Retinal pigment epithelial cell (primary cell): ENCODE measurements at regions not wholly inside any gene's neighbourhood (a gene's known extent, or its start where the extent isn't known, plus 50 kb on each side); places are given as distances from the start of the nearest gene placed in this dataset.
"Not testable (repeated sequence)": the region's sequence is repeated elsewhere in the genome, so short reads cannot be mapped to it uniquely, and the experiment has no call there.

Source experiments
- DNase-seq: peaks from one replicate; pipeline ENCODE4 v3.0.0-alpha.2; 2010; ENCODE audit warnings: low read depth
- H3K4me3 ChIP-seq: 2 replicates; pipeline ENCODE4 v1.5.1; 2011; ENCODE audit warnings: mild to moderate bottlenecking, low read length, control low read depth, moderate library complexity
- TF ChIP-seq, protein P1 (sequence below): conservative IDR thresholded peaks from 2 replicates; pipeline ENCODE4 v1.5.1; 2011; ENCODE audit warnings: low read depth, low read length, control low read depth, inconsistent platforms

- TF ChIP-seq, protein P1, sequence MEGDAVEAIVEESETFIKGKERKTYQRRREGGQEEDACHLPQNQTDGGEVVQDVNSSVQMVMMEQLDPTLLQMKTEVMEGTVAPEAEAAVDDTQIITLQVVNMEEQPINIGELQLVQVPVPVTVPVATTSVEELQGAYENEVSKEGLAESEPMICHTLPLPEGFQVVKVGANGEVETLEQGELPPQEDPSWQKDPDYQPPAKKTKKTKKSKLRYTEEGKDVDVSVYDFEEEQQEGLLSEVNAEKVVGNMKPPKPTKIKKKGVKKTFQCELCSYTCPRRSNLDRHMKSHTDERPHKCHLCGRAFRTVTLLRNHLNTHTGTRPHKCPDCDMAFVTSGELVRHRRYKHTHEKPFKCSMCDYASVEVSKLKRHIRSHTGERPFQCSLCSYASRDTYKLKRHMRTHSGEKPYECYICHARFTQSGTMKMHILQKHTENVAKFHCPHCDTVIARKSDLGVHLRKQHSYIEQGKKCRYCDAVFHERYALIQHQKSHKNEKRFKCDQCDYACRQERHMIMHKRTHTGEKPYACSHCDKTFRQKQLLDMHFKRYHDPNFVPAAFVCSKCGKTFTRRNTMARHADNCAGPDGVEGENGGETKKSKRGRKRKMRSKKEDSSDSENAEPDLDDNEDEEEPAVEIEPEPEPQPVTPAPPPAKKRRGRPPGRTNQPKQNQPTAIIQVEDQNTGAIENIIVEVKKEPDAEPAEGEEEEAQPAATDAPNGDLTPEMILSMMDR = no peak
- DNase-seq = no peak
- H3K4me3 ChIP-seq = no peak overlapping the region
These were observed 239.5 kb upstream of the SFSWAP start for GRCh38 chr12:131471271-131471905.

DNA sequence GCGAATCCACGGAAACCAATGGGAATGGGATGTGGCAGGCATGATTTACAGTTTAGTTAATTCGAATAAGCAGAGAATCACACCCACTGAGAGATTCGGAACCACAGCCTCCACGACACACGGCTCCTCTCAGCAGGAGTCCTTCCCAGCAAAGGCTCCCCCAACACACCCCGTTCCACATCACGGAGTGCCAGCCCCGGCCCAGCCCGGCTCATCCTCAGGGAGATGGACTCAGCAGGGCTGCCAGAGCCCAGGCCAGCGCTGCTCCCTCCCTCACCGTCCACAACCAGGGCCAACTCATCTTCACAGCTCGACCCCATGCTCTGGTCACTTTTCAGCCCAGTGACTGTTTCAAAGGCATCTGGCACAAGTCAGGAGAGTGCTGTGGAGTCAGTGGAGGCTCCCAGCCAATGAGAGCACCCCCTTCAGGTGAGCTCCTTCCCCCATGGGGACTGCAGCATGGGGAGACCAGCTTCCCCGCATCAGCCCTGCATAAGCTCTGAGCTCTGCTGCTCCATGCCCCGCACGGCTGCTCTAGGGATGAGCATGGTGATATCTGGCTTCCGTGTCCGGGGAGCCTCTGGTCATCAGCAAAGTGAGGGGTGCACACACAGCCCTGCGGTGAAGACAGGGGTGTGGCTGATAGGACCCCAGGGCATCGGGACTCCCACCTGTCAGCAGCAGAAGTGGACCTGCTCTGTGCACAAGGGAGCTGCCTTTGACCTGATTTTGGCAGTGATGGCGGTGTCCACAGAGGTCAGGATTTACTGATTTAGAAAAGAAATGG lies 238.8 kb upstream of the SFSWAP start:
- no peak overlapping the region for H3K4me3 ChIP-seq
- TF ChIP-seq, protein P1 = no peak
- DNase-seq = no peak

DNA sequence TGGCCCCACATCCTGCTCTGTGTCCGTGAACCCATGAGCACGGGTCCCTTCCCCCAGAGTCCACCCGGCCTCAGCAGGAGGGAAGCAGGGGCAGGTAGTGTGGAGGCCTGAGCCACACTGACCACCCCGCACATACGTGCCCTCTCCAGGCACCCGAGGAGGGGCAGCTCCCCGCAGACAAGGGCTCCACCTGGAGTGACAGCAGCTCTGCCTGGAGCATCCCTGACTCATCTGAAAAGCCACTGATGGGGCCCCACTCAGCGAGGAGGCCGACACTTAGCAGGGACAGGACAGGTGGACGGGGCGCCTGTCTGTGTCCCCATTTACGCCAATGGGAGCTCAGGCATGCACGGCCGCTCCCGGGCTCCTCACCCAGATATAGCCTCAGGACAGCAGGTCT lies 237.6 kb upstream of the SFSWAP start:
- no peak for DNase-seq
- TF ChIP-seq, protein P1 = no peak

DNA sequence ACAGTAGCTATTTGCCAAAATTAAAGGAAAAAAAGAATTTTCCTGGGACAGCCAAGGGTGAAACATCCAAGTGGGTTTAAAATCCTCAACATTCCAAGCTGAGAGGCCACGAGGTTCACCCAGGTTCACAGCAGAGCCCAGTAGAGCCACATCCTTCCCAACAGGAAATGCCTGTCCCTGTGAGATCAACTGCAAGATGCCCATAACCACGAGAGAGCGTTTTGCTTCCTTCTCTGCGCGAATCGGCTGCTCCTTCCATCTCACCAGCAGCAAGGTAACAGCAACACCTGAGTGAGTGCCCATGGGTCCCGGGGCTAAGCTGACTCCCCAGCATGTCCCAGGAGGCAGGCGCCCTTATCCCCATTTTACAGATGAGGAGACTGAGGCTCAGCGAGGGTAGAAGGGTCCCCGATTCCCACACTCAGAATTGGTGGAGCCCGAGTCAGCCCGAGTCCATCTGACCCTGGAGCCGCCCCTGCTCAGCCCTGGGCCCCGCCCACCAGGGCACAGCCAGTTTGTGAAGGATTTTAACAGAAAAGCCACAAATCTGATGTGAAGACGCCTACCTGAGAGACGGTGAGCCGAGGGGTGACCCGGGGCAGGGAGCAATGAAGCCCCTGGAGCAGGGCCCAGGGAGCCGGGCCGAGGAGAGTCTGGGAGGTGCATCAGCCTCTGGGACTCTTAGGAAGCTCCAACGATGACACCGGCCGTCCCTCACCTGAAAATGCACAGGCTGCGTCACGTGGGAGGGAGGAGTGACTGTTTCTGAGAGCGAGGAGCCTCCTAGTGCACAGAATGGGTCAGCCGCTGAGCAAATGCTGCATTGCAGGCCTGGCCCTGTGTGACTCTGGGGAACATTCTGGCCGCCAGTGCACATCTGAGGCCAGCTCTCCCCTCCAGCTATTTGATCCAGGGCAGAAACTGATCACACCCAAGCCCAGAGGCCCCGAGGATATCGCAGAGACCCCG lies 236.9 kb upstream of the SFSWAP start:
- no peak for DNase-seq
- no peak overlapping the region for H3K4me3 ChIP-seq
- TF ChIP-seq, protein P1 = no peak

More for the DNA sequence above, 237.6 kb upstream of the SFSWAP start:
- H3K4me3 ChIP-seq = no peak overlapping the region

DNA sequence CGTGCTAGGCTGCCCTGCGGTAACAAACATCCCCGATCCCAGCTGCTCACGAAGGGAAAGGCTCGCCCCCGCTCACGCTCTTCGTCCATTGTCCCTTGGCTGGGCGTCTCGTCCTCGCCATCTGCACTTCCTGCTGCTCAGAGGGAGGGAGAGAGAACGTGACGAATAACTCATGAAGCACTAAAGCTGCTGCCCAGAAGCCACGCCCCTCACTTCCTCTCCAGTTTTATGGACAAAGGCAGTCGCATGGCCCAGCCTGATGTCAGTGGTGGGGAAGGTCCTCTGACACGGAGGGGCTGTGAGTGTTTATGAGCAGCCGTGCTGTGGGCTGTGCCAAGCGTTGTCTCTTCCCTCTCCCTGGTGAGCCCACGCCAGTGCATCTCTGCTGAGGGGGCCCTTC lies 235.9 kb upstream of the SFSWAP start:
- H3K4me3 ChIP-seq, DNase-seq: not testable (repeated sequence)

DNA sequence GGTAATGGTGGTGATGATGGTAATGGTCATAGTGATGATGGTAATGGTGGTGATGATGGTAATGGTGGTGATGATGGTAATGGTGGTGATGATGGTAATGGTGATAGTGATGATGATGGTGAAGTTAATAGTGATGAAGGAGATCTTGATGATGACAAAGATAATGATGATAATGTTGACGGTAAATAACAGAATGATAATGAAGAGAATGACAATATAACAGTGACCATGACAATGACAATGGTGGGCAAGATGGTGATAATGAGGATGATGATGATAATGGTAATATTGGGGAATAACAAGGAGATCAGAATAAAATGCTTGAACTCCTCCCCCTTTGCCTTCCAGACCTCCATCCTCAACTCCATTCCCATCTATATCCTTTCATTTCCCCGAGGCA lies 233.3 kb upstream of the SFSWAP start:
- no peak overlapping the region for H3K4me3 ChIP-seq
- DNase-seq = no peak
- TF ChIP-seq, protein P1 = no peak

DNA sequence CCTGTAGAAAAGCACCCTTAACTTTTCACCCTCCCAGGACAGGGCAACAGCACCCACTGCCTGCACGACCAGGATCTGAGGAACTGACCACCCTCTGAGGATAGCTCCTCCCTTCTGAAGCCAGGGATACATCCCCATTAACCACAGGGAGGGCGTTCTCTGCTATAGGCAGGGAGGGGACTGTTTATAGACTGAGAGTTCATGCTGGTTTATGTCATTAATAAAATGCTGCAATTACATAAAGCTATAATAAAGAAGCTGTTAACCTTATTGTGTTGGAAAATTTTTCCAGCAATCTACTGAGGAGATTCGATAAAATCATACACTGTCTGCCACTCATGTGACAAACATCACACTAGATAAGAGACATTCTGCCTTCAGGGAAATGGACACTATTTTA lies 232.4 kb upstream of the SFSWAP start:
- H3K4me3 ChIP-seq = no peak overlapping the region
- TF ChIP-seq, protein P1 = no peak
- DNase-seq = no peak
